ENCODE measurements at regions not wholly inside any gene's neighbourhood (a gene's known extent, or its start where the extent isn't known, plus 50 kb on each side); places are given as distances from the start of the nearest gene placed in this dataset.

- H3K9me3 ChIP-seq (ENCODE audit: control insufficient read depth, low read length) = no peaks in the 10 kb centered on the region
- no peaks in the 10 kb centered on the region for H3K4me1 ChIP-seq
- TF ChIP-seq, protein P1, sequence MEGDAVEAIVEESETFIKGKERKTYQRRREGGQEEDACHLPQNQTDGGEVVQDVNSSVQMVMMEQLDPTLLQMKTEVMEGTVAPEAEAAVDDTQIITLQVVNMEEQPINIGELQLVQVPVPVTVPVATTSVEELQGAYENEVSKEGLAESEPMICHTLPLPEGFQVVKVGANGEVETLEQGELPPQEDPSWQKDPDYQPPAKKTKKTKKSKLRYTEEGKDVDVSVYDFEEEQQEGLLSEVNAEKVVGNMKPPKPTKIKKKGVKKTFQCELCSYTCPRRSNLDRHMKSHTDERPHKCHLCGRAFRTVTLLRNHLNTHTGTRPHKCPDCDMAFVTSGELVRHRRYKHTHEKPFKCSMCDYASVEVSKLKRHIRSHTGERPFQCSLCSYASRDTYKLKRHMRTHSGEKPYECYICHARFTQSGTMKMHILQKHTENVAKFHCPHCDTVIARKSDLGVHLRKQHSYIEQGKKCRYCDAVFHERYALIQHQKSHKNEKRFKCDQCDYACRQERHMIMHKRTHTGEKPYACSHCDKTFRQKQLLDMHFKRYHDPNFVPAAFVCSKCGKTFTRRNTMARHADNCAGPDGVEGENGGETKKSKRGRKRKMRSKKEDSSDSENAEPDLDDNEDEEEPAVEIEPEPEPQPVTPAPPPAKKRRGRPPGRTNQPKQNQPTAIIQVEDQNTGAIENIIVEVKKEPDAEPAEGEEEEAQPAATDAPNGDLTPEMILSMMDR (IDR thresholded peaks at IDR 0.05) = no peak
- H3K79me2 ChIP-seq = no peaks in the 10 kb centered on the region
- H3K4me2 ChIP-seq (ENCODE audit: low read length) = no peak overlapping the region
- no peaks in the 10 kb centered on the region for H3K36me3 ChIP-seq (ENCODE audit: control insufficient read depth, insufficient read depth, low read length)
- no peak overlapping the region for H2AFZ ChIP-seq
- no peak overlapping the region for H3K27ac ChIP-seq
- no peaks in the 10 kb centered on the region for H3K27me3 ChIP-seq (ENCODE audit: control insufficient read depth, insufficient read depth, low read length)
- no peak overlapping the region for H3K9ac ChIP-seq
- H3K4me3 ChIP-seq (ENCODE audit: low read depth, low read length) = no peak overlapping the region
These were observed 55.5 kb upstream of the USP47 start for GRCh38 chr11:11786234-11786633.

DNA sequence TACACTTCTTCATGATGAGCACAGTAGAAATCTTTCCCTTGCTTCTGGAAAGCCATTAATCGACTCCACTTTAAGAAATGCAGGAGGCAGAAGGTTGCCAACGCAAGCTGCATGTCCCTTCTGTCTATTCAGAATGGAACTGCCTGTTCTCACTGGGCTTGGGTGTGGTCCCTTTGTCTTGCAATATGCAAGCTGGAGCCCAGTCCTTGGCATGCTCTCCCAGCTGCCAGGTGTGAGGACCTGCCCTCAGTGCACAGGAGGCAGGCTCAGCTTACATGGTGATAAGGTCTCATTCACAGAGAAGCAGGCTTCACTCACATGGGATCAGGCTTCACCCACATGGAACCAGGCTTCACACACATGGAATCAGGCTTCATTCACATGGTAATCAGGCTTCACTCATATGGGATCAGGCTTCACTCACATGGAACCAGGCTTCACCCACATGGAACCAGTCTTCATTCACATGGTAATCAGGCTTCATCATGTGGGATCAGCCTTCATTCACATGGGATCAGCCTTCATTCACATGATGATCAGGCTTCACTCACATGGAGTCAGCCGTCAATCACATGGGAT lies 59.2 kb upstream of the USP47 start:
- H3K36me3 ChIP-seq (ENCODE audit: control insufficient read depth, insufficient read depth, low read length) = no peaks in the 10 kb centered on the region
- H3K4me2 ChIP-seq (ENCODE audit: low read length) = no peak overlapping the region
- no peaks in the 10 kb centered on the region for H3K9me3 ChIP-seq (ENCODE audit: control insufficient read depth, low read length)
- TF ChIP-seq, protein P1 (IDR thresholded peaks at IDR 0.05) = no peak
- H3K27ac ChIP-seq = no peak overlapping the region
- no peaks in the 10 kb centered on the region for H3K27me3 ChIP-seq (ENCODE audit: control insufficient read depth, insufficient read depth, low read length)
- H2AFZ ChIP-seq = no peak overlapping the region
- H3K4me3 ChIP-seq (ENCODE audit: low read depth, low read length) = no peak overlapping the region
- H3K4me1 ChIP-seq = no peaks in the 10 kb centered on the region
- no peaks in the 10 kb centered on the region for H3K79me2 ChIP-seq
- H3K9ac ChIP-seq = no peak overlapping the region

DNA sequence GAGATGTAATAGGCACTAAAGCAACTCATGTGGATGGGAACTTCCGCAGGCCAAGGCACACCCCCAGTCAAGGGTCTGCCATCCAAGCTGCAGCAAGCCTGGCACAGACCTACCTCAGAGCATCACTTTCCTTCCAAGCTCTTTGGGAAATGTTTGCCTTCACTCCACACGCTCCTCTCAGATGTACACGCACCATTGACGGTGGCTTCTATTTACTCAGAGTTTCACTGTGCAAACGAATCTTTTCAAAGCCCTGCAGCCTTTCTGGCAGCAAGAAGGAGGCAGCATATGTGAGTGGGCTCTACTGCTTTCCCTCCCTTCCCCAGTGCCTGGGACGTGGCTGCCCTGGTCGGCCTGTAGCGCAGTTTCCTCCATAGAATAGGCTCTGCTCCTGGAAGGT lies 60.9 kb upstream of the USP47 start:
- no peaks in the 10 kb centered on the region for H3K27me3 ChIP-seq (ENCODE audit: control insufficient read depth, insufficient read depth, low read length)
- no peak overlapping the region for H2AFZ ChIP-seq
- H3K4me3 ChIP-seq (ENCODE audit: low read depth, low read length) = no peak overlapping the region
- no peaks in the 10 kb centered on the region for H3K79me2 ChIP-seq
- TF ChIP-seq, protein P1 (IDR thresholded peaks at IDR 0.05) = no peak
- no peak overlapping the region for H3K27ac ChIP-seq
- no peak overlapping the region for H3K9ac ChIP-seq
- no peaks in the 10 kb centered on the region for H3K36me3 ChIP-seq (ENCODE audit: control insufficient read depth, insufficient read depth, low read length)
- no peak overlapping the region for H3K4me2 ChIP-seq (ENCODE audit: low read length)
- no peaks in the 10 kb centered on the region for H3K9me3 ChIP-seq (ENCODE audit: control insufficient read depth, low read length)
- H3K4me1 ChIP-seq = no peaks in the 10 kb centered on the region

GRCh38 chr11:11779975-11780374 lies 61.8 kb upstream of the USP47 start:
- Histone ChIP-seq H3K27ac (no peak overlapping the region), H3K4me3 (ENCODE audit: low read depth, low read length) (no peak overlapping the region), H3K79me2 (no peaks in the 10 kb centered on the region), H2AFZ (no peak overlapping the region), H3K36me3 (ENCODE audit: control insufficient read depth, insufficient read depth, low read length) (no peaks in the 10 kb centered on the region), H3K9ac (no peak overlapping the region), H3K27me3 (ENCODE audit: control insufficient read depth, insufficient read depth, low read length) (no peaks in the 10 kb centered on the region), H3K9me3 (ENCODE audit: control insufficient read depth, low read length) (no peaks in the 10 kb centered on the region), H3K4me1 (no peaks in the 10 kb centered on the region), H3K4me2 (ENCODE audit: low read length) (no peak overlapping the region)
- TF ChIP-seq, protein P1 (IDR thresholded peaks at IDR 0.05) = no peak

DNA sequence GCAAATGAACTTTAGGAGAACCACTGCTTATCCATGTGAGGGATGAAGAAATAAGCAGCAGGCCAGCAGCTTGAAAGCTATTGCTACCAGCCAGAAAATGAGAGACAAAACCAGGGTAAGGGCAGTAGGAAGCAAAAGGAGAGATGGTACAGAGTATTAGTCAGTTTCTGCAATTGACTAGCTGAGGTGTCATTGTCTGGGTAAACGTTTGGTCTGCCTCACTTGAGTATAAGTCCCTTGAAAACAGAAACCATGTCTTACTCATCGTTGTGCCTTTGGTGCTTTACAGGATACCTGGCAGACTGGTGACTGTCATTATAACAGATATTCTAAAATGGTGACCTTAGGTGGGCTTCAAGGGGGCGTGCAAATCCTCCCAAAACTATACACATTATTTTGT lies 63.9 kb upstream of the USP47 start:
- TF ChIP-seq, protein P1 (IDR thresholded peaks at IDR 0.05) = no peak
- H3K9me3 ChIP-seq (ENCODE audit: control insufficient read depth, low read length) = no peaks in the 10 kb centered on the region

More for the DNA sequence above, 63.9 kb upstream of the USP47 start:
- no peaks in the 10 kb centered on the region for H3K79me2 ChIP-seq
- H3K27ac ChIP-seq = no peak overlapping the region
- no peak overlapping the region for H3K4me3 ChIP-seq (ENCODE audit: low read depth, low read length)
- no peak overlapping the region for H2AFZ ChIP-seq
- no peak overlapping the region for H3K9ac ChIP-seq
- no peaks in the 10 kb centered on the region for H3K27me3 ChIP-seq (ENCODE audit: control insufficient read depth, insufficient read depth, low read length)
- no peak overlapping the region for H3K4me2 ChIP-seq (ENCODE audit: low read length)
- H3K4me1 ChIP-seq = no peaks in the 10 kb centered on the region
- no peaks in the 10 kb centered on the region for H3K36me3 ChIP-seq (ENCODE audit: control insufficient read depth, insufficient read depth, low read length)

Data from parathyroid adenoma (tissue), 2 donors.